Left renal pelvis (tissue), 4 donors: ENCODE measurements at regions not wholly inside any gene's neighbourhood (a gene's known extent, or its start where the extent isn't known, plus 50 kb on each side); places are given as distances from the start of the nearest gene placed in this dataset.
A peak's percentile ranks its signal among the peaks of the same experiment; 100 is the strongest.
"Not testable (repeated sequence)": the region's sequence is repeated elsewhere in the genome, so short reads cannot be mapped to it uniquely, and the experiment has no call there.

Source experiments
- DNase-seq, 4 donors: peaks; one replicate each; pipeline ENCODE4 v3.0.0-alpha.2; 2013; ENCODE audit warnings: low read depth in 4 of 4, low spot score in 3 of 4

DNA sequence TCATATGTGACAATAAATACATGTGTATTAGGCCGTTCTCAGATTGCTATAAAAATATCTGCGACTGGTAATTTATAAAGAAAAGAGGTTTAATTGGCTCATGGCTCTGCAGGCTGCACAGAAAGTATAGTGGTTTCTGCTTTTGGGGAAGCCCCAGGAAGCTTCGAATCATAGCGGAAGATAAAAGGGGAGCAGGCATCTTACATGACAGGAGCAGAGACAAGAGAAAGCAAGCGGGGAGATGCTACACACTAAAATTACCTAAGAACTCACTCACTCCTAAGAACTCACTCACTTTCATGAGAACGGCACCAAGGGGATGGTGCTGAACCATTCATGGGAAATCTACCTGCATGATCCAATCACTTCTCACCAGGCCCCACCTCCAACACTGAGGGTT, 284.9 kb downstream of the OTUD1 start:
- DNase-seq: no peak

DNA sequence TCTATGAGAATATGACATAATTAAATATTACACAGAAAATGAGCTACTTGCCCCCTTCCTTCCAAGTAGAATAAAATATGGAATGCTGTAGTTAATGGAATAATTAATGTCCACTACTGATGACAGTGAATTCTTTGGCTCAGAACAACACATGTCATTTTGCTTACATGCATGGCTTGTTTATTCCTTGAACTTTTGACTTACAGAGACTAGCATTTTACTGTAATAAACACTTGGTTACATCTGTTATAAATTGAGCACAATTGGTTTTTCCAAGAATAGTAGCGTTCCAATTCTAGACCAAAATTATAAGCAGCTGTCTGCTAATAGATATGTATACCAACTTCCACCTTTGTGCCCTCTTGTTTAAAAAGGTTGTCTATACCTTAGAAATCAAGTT, 286.7 kb downstream of the OTUD1 start:
- DNase-seq: peak in 1 of 4 donors; percentile 16

DNA sequence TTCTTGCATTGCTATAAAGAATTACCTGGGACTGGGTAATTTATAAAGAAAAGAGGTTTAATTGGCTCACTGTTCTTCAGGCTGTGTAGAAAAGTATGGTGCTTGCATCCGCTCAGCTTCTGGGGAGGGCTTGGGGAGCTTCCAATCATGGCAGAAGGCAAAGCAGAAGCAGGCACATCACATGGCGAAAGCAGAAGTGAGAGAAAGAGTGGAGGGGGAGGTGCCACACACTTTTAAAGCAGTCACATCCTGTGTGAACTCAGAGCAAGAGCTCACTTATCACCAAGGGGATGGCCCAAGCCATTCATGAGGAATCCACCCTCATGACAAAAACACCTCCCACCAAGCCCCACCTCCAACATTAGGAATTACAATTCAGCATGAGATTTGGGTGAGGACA, 303.5 kb downstream of the OTUD1 start:
- DNase-seq: no peak

DNA sequence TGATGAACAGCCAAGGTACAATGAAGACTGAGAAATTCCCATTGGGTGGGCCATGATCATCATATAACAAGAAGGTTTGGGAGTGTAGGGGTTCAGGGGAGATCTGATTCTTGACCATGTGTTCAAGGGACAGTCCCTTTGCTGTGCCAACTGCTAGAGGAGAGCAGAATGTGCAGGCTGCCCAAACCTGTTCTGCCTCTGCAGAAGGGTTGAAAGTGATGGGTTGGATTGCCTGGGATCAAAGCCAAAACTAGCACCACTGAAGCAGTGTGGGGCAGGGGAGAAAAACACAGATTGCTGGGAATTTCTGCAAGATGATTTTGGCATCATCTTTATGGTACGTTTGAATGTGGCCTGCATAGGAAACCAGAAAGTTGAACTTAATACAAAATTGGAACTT, 303.9 kb downstream of the OTUD1 start:
- DNase-seq: no peak

DNA sequence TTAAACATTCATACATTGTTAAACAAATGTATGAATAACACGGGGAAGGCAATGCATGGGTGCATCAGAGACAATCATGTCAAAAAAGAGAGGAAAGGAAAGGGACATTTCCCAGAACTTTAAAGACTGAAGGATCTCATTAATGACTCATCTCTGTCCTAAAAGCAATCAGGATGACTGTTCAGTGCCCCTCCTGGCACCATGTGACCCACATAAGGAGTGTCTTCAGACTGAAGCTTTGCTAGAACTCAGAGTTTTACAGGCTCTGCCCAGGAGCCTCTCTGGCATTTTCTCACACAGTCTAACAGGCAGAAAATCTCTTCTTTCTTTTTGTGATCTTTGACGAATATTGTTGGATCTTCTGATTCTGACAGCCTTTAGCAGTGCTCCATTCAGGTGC, 315.3 kb downstream of the OTUD1 start:
- no peak for DNase-seq

DNA sequence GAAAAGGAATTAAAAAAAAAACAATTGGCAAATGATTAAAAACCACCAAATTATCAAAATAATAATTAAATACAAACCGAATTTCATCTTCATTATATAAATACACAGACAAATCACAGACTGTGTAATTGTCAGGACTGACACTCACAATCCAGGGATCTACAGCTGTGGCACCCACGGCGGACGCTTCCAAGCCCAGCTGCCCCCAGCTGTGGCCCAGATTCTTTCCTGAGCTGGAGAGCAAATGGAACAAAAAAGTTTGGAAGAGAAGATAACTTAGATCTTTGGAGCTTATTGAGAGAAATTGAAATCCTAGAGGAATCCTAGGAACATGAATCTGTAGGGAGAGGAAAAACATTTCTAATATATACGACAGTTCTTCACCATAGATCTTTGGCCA, 316.1 kb downstream of the OTUD1 start:
- no peak for DNase-seq

DNA sequence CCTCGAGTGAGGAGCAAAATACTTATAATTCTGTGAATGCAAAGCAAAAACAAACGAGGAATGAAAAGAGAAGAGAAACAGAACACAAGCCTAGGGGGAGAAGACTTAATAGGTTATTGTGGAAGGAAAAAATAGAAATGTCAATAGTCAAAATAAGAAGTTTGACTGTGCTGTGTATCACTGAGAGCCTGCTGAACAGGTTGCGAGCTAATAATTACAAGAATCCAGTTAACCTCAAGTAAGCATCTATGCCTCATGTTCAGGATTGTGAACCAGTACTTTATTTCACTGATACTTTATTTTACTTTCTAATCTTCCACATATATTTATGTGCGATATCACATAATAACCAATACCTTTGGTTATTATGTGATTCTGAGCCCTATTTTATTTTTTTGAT, 316.7 kb downstream of the OTUD1 start:
- DNase-seq: peak in 2 of 4 donors; percentile 14 to 31

DNA sequence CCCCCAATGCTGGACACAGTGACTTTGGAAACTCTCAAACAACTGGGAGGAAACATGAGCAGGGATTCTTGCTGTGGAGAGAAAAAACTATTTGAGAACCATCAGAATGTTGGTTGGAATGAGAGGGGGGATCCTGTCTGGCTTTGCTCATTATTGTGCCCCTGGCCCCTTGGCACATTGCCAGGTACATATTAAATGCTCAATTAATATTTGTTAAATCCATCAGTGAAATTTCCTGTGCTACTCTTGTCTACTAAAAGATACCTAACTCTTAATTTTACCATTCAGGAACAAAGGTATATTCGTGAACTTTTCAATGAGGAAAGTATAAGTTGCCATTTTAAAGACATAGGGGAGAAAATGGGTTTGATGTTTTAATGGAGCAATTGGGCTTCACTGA, 329.4 kb downstream of the OTUD1 start:
- no peak for DNase-seq

DNA sequence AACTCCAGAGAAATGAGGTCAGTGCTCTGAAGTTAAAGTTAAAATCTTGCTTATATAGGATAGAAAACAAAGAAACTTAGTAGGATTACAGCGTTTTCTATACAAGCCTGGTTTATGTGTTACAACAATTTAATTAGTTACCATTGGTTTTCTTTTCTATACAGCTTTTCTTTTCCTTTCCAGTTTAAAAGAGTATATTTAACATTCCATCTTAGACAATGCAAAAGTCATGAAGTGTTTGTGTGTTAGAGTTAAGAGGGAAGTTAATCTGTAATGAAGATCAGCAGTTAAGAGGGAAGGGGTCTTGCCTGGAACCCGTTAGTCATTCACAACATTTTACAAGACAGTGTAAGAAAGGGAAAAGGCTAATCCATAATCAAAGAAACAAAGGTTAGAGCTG, 338.3 kb downstream of the OTUD1 start:
- DNase-seq: no peak

DNA sequence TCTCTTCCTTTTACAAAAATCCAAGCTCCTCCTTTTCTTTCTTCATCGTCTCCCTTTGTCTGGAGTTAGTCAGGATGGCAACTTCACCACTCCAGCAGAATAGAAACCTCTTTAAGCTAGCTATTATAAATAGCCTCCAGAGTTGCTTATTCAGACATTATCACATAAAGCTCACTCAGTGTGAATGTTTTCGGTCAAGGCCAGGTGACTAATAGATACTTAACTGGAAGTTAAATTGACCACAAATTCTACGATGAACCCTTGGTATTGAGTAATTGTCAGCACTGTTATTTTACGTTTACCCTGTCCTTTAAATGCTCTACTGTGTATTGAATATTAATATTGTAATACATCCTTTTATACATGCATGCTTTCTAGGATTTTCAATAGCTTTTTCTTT, 340.4 kb downstream of the OTUD1 start:
- DNase-seq: no peak

DNA sequence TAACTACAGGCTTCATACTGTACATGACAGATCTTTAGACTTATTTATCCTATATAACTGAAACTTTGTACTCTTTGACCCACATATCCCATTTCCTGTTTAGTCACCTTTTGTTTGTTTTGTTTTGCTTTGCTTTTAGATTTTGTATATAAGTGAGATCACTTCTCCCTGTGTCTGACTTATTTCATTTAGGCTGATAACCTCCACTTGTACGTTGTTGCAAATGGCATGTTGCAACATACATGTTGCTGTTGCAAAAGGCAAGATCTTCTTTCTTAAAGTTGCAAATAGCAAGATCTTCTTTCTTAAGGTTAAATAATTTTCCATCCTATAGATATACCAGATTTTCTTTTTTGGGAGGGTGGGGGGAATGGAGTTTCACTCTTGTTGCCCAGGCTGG, 341.5 kb downstream of the OTUD1 start:
- no peak for DNase-seq

DNA sequence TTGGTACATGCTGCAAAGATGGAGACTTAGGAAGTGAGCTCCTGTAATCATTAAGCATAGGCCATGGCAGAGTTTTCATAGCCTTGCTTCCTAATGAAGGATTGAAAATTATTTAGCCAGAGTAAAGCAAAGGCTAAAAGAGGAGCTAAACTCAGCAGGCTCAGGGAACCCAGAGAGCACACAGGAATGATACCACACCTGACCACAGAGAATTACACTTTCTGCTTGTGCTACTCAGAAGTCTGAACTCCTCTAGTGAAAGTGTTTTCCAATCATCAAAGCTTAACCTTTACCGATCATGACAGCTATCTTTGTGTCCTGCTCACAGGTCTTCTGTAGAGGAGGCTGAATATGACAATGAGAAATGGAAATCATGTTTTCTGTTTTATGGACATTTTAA, 347.7 kb downstream of the OTUD1 start:
- no peak for DNase-seq

DNA sequence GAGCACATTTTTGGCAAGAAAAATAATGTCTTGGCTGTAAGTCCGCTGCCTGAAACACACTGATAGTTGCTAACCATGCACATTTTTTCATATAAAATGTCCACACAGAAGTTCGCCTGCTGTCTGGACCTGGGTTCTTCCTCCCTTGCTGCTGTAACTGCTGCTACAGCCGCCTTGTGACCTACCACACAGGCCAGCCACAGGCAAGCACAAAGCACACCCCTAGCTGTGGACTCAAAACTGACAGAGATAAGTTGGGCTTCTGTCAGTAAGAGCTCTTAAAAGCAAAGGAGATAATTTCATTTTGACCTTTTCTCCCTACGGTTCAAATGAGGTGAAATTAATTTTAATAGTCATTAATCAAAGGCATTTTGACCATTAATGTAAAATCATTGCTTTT, 354.7 kb downstream of the OTUD1 start:
- no peak for DNase-seq

DNA sequence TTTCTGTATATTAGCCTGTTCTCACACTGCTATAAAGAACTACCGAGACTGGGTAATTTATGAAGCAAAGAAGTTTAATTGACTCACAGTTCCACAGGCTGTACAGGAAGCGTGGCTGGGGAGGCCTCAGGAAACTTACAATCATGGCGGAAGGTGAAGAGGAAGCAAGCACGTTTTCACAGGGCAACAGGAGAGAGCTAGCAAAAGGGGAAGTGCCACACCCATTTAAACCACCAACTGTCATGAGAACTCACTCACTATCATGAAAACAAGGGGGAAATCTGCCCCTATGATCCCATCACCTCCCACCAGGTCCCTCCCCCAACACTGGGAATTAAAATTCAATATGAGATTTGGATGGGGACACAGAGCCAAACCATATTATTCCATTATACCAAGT, 358.6 kb downstream of the OTUD1 start:
- DNase-seq: not testable (repeated sequence)

DNA sequence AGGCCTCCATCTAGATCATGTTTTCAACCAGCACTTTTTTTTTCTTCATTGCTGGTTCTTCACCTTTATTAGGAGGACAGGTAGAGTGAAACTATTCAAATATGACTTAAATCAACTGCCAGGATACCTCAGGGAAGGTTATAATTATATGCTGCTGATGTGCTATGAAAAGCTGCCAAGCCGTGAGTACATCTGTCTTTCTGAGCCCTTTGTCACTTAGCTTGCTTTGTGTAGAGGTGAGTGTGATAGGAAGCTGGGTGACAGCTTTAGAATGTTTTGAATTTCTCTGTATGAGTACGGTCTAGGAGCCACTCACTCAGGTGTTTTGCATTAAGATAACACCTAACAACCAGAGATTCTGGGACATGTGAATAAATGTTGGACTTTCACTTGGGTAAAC, 365.2 kb downstream of the OTUD1 start:
- no peak for DNase-seq

DNA sequence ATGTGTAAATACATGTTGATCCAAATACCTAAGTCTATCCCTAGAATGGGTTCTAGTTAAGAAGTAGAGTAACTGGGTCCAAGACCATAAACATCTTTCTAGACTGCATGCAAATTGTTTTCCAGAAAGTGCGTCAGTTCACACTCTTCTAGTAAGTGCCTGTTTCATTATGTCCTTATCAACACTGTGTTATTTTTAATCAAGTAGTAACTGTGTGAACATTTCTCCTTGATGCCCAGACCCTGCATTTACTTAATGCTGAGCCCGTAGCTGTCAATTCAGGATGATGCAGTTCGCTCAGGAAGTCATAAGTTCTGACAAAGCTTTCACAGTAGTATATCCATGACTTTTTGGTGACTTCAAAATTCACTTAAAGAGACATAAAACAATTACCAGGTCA, 374.8 kb downstream of the OTUD1 start:
- DNase-seq: no peak

DNA sequence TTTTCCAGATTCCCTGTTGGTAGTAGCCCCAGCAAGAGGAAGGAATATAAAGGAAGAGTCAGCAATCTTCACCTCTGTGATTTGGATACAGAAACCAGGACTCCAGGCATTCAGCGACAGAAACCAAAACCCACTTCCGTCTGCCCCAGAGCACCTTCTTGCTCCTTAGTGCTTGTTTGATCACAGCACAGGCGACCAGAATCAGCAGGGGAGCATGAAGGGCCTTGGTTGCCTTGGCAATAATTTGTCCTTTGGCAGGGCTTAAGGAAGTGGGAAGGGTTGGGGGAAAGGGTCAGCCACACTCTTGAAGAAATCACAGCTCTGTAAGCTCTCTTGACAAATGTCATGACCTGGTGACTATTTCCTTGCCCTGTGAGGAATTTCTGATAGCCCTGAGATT, 379.6 kb downstream of the OTUD1 start:
- no peak for DNase-seq

DNA sequence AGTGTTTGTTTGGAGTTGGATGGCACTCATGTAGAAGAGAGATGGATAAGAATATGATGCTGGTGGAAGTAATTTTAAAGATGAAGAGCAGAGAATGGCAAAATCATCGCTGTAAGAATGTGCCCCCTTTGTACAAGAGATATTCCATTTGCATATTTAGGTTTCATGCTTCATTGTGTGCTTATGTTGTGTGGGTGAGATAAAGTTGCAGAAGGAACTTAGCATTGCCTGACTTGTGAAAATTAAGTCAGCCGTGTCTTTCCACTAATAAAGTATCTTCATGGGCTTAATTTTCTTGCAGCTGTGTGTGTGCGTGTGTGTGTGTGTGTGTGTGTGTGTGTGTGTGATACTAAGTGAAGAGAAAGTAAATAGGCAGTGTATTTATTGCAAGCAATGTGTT, 381.9 kb downstream of the OTUD1 start:
- no peak for DNase-seq

DNA sequence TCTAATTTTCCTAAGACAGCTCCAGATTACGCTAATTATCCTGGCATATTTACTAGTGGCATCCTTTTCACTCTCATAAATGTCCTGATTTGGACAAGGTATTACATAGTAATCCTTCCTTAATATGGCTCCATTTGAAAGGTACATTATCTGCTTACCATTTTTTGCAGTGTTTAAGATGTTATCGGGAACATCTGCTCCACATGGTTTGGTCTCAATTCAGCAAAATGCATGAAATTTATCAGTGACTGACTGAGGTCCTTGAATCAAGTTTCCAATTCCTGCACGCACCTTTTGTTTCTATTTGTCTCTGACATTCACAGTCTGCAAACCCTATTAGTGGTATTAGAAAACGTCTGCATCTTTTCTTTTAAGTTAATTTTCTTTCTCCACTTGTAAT, 384.1 kb upstream of the KIAA1217 start:
- no peak for DNase-seq

DNA sequence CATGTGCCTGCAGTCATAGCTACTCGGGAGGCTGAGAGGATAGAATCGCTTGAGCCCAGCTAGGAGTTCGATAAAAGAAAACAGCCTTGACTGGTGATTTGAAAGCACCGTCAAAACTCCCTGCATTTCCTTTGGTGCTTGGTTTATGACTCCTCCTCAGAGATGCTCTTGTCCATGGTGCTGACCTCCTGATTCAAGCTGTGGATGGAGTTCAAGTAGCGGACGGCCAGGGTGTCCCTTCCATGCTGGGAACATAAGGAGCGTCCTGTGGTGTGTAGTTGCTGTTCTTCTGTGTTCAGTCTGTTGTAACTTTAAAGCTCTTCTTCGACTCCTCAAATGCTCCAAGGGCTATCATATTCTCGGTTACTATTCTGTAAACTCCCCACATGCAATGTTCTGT, 382.5 kb upstream of the KIAA1217 start:
- peak; percentile 33 to 69 (median 55) for DNase-seq

DNA sequence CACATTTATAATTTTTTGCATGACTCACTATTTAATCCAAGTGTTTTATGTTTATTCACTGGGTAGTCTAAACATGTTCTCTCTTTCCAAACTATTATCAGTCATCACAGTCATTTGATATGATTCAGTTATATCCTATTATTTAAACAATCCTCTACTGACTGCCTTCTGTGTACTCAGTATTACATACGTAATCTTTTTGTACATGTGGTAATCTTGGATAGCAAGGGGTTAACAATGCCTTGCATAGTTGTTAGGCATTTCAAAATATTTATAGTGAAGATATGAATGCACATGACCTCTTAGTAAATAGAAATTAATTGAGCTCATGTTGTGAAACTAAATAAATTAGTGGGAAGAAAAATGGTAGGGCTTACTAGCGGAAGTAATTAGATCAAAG, 379.4 kb upstream of the KIAA1217 start:
- DNase-seq: no peak

DNA sequence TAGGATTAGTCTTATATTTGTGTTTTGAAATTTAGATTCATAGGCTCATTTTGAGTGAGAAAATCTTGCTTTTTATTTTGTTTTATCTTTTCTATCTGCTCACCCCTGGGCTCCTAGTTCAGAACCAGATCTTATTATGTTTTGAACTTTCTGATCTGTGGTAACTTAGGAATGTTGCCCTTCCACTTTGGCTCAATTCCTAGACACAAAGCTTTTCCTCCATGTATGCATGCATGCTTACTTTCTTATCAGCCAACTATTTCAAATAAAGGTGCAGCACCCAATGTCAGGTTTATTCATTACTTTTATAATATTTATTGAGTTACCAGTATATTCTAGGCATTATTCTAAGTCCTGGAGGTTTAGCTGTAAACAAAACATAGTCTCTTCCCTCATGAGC, 374.8 kb upstream of the KIAA1217 start:
- DNase-seq: no peak

DNA sequence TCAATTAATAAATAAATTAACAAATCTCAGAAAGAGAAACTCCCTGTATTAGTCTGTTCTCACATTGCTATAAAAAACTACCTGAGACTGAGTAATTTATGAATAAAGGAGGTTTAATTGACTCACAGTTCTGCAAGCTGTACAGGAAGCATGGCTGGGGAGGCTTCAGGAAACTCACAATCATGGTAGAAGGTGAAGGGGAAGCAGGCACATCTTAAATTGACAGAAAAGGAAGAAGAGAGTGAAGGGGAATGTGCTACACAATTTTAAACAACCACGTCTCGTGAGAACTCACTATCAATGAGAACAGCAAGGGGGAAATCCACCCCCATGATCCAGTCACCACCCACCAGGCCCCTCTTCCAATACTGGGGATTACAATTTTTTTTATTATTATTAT, 358.3 kb upstream of the KIAA1217 start:
- no peak for DNase-seq

DNA sequence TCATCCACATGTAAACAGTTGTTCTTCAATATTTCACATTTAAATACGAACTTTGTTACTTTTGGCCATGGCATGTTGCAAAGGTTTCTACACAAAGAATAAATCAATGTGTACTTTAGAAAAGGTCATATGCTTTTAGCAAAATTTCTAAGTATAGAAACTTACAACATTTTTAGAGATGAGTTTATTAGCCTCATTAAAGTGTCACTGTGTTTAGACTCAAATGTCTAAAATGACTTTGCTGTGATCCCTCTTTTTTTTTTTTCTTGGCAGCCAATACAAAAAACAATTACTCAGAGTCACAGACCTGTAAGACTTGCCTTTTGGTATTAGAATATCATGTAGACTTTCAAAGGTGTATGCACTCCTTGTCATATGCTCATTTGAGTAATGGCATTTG, 349.3 kb upstream of the KIAA1217 start:
- peak in 3 of 4 donors; percentile 29 to 41 (median 35) for DNase-seq
